Neural crest cell (in vitro differentiated cells): ENCODE measurements at regions not wholly inside any gene's neighbourhood (a gene's known extent, or its start where the extent isn't known, plus 50 kb on each side); places are given as distances from the start of the nearest gene placed in this dataset.

Source experiments
- DNase-seq: peaks from one replicate; pipeline ENCODE4 v3.0.0; 2021; ENCODE audit warnings: low read depth, mixed read lengths, low spot score
- H3K27ac Mint-ChIP-seq: one replicate; pipeline ENCODE4 v1.8.0; 2021; ENCODE audit warnings: mild to moderate bottlenecking, mixed read lengths; ENCODE audit not compliant: unreplicated experiment
- H3K27me3 Mint-ChIP-seq: 2 replicates; pipeline ENCODE4 v1.8.0; 2021; ENCODE audit warnings: low read depth, mild to moderate bottlenecking, mixed read lengths
- H3K36me3 Mint-ChIP-seq: 2 replicates; pipeline ENCODE4 v1.8.0; 2021; ENCODE audit warnings: low read depth, mild to moderate bottlenecking, mixed read lengths
- H3K4me1 Mint-ChIP-seq: 2 replicates; pipeline ENCODE4 v1.8.0; 2021; ENCODE audit warnings: mixed read lengths
- H3K4me3 Mint-ChIP-seq: one replicate; pipeline ENCODE4 v1.8.0; 2021; ENCODE audit warnings: mild to moderate bottlenecking, mixed read lengths
- H3K9me3 Mint-ChIP-seq: 2 replicates; pipeline ENCODE4 v1.8.0; 2021; ENCODE audit warnings: mixed read lengths
- TF ChIP-seq, protein P1 (sequence below): fragments of 200-600 bp; sonication (generic); conservative IDR thresholded peaks from 2 replicates; pipeline ENCODE4 v1.5.0; 2021; ENCODE audit warnings: antibody characterized with exemption, mild to moderate bottlenecking

DNA sequence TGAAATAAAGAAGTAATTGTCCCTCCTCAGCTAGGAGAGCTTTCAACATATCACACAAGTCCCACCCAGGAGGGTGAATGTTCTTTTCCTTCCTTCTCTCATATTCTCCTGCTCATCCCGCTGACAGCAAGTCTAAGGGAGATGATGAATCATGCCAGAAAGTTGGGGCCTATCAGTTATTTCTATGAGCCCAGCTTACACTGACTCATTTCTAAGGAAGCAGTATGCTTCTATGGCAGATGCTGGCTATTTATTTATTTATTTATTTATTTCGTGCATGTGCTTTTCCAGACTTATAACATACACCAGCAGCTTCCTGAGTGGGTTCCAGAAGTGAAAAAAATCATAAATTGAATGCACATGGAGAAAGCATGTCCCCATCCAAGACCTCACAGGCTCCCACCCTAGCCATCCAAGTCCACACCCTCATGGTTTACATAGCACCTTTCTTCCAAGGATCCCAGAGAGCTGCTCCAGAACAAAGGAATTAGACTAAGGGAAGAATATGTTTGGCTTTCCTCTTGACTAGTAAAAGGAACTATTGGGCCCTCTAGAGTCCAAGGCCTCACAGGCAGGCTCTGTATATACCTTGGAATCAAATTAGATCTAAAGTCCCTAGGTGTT, 1074.2 kb upstream of the ZEB2 start:
- H3K27ac Mint-ChIP-seq = no peak overlapping the region
- peaks cover 4% of the 10 kb centered on the region for H3K9me3 Mint-ChIP-seq
- TF ChIP-seq, protein P1, sequence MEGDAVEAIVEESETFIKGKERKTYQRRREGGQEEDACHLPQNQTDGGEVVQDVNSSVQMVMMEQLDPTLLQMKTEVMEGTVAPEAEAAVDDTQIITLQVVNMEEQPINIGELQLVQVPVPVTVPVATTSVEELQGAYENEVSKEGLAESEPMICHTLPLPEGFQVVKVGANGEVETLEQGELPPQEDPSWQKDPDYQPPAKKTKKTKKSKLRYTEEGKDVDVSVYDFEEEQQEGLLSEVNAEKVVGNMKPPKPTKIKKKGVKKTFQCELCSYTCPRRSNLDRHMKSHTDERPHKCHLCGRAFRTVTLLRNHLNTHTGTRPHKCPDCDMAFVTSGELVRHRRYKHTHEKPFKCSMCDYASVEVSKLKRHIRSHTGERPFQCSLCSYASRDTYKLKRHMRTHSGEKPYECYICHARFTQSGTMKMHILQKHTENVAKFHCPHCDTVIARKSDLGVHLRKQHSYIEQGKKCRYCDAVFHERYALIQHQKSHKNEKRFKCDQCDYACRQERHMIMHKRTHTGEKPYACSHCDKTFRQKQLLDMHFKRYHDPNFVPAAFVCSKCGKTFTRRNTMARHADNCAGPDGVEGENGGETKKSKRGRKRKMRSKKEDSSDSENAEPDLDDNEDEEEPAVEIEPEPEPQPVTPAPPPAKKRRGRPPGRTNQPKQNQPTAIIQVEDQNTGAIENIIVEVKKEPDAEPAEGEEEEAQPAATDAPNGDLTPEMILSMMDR = no peak
- H3K4me1 Mint-ChIP-seq = no peaks in the 10 kb centered on the region
- no peaks in the 10 kb centered on the region for H3K27me3 Mint-ChIP-seq
- DNase-seq = no peak
- H3K4me3 Mint-ChIP-seq = no peak overlapping the region
- H3K36me3 Mint-ChIP-seq = no peaks in the 10 kb centered on the region

- H3K27ac Mint-ChIP-seq = no peak overlapping the region
These were observed 1073.4 kb upstream of the ZEB2 start for GRCh38 chr2:145593280-145593679.

GRCh38 chr2:145592361-145592760, 1072.4 kb upstream of the ZEB2 start:
- Mint-ChIP-seq H3K4me1 (no peaks in the 10 kb centered on the region), H3K27me3 (no peaks in the 10 kb centered on the region), H3K4me3 (no peak overlapping the region), H3K9me3 (peaks cover 4% of the 10 kb centered on the region), H3K27ac (no peak overlapping the region), H3K36me3 (no peaks in the 10 kb centered on the region)
- DNase-seq = no peak
- TF ChIP-seq, protein P1 = no peak

More at GRCh38 chr2:145593280-145593679, 1073.4 kb upstream of the ZEB2 start:
- H3K9me3 Mint-ChIP-seq = peaks cover 4% of the 10 kb centered on the region
- H3K4me3 Mint-ChIP-seq = no peak overlapping the region
- no peaks in the 10 kb centered on the region for H3K27me3 Mint-ChIP-seq
- H3K36me3 Mint-ChIP-seq = no peaks in the 10 kb centered on the region
- TF ChIP-seq, protein P1 = no peak
- H3K4me1 Mint-ChIP-seq = no peaks in the 10 kb centered on the region
- no peak for DNase-seq

GRCh38 chr2:145591109-145591809, 1071.3 kb upstream of the ZEB2 start:
- no peaks in the 10 kb centered on the region for H3K36me3 Mint-ChIP-seq
- no peaks in the 10 kb centered on the region for H3K4me1 Mint-ChIP-seq
- DNase-seq = no peak
- peaks cover 4% of the 10 kb centered on the region for H3K9me3 Mint-ChIP-seq
- no peak overlapping the region for H3K4me3 Mint-ChIP-seq
- no peak overlapping the region for H3K27ac Mint-ChIP-seq
- H3K27me3 Mint-ChIP-seq = no peaks in the 10 kb centered on the region
- TF ChIP-seq, protein P1 = no peak

DNA sequence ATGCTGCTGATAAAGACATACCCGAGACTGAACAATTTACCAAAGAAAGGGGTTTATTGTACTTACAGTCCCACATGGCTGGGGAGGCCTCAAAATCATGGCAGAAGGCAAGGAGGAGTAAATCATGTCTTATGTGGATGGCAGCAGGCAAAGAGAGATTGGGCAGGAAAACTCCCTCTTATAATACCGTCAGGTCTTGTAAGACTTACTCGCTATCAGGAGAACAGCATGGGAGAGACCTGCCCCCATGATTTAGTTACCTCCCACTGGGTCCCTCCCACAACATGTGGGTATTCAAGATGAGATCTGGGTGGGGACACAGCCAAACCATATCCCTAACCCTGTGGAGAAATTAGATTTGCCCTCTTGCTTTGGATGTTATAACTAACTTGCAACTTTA, 1068.0 kb upstream of the ZEB2 start:
- peaks cover 4% of the 10 kb centered on the region for H3K9me3 Mint-ChIP-seq
- no peak overlapping the region for H3K4me3 Mint-ChIP-seq
- H3K27ac Mint-ChIP-seq = no peak overlapping the region
- no peaks in the 10 kb centered on the region for H3K27me3 Mint-ChIP-seq
- no peaks in the 10 kb centered on the region for H3K4me1 Mint-ChIP-seq
- TF ChIP-seq, protein P1 = no peak
- no peak for DNase-seq
- no peaks in the 10 kb centered on the region for H3K36me3 Mint-ChIP-seq
